GM21723 (cell line): ENCODE measurements at regions not wholly inside any gene's neighbourhood (a gene's known extent, or its start where the extent isn't known, plus 50 kb on each side); places are given as distances from the start of the nearest gene placed in this dataset.
A peak's percentile ranks its signal among the peaks of the same experiment; 100 is the strongest.
"Not testable (repeated sequence)": the region's sequence is repeated elsewhere in the genome, so short reads cannot be mapped to it uniquely, and the experiment has no call there.

Experiments
- ATAC-seq: cut with Tn5 transposase; IDR thresholded peaks from one replicate; pipeline ENCODE4 v1.9.1; 2021; ENCODE audit warnings: mild to moderate bottlenecking, moderate library complexity; ENCODE audit not compliant: unreplicated experiment

DNA sequence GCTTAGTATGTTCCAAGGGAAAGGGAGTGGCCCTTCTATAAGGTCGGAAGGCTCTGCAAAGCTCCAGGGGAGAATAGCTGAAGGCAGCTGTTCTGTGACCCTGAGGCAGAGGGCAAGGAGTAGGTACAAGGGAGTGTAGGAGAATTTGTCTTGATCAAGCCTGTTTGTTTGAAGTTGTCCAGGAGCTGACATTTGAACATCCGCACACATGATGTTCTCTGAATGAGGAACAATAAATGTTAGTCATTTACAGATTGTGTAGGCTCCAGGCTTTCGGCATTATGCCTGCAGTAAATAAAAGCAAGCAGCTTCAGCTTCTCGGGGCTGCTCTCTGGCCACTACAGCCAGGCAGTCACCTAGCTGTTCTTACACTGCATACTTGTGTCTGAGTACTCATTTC, 52.7 kb downstream of the CTAGE6 start:
- ATAC-seq = not testable (repeated sequence)

DNA sequence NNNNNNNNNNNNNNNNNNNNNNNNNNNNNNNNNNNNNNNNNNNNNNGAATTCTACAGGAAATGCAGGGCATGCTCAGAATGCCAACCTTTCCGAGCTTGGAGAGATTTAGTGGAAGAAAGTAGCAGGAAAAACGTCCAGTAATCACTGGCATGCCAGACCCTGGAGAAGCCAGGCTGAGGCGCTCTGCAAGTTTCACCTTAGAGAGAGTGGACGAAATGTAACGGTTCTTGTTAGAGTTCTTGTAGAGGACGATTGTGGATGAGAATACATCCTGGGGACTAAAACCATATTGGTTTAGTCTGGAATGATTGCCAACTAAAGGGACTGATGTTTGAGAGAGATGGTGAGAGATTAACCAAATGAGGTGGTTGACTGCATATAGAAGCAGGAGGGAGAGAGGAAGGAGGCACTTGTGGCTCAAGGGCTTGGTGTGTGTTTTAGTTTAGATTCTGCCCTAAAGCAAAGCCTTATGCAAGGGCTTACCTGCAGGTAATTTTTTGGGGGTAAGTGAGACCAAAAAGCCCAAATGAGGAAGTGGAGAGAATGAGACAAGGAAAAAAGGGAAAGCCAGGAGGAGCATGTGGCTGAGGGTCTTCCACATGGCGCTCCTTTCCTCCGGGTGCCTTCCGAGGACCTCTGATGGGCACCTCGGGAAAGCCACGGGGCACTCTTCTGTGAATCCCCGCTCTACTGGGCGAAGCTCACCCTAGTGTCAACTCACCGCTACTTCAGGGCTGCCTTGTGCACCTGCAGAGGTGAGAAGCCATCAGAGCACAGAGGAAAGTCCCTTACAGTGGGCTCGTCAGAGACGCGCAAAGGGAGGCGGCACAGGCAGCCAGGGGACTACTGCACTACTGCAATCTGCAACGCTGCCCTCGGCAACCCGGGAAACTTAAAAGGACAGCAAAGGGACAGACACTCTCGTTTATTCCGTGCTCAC, 56.5 kb downstream of the CTAGE6 start:
- ATAC-seq = peak; percentile 100
